Ureter (tissue), 1 donor: ENCODE measurements at regions not wholly inside any gene's neighbourhood (a gene's known extent, or its start where the extent isn't known, plus 50 kb on each side); places are given as distances from the start of the nearest gene placed in this dataset.
"Not testable (repeated sequence)": the region's sequence is repeated elsewhere in the genome, so short reads cannot be mapped to it uniquely, and the experiment has no call there.

Source experiments
- DNase-seq: peaks from one replicate; pipeline ENCODE4 v3.0.0-alpha.2; 2020; ENCODE audit warnings: low spot score
- donor health status: DM: yes; HTN: yes; CAD: no.

- DNase-seq = no peak
Measured at GRCh38 chr6:140343128-140343527, 968.7 kb upstream of the CITED2 start.

GRCh38 chr6:140341272-140341671, 966.8 kb upstream of the CITED2 start:
- DNase-seq = no peak

GRCh38 chr6:140340795-140341194, 966.3 kb upstream of the CITED2 start:
- no peak for DNase-seq

GRCh38 chr6:140339084-140339483, 964.6 kb upstream of the CITED2 start:
- not testable (repeated sequence) for DNase-seq

GRCh38 chr6:140321891-140322290, 947.4 kb upstream of the CITED2 start:
- no peak for DNase-seq

GRCh38 chr6:140320081-140321080, 945.9 kb upstream of the CITED2 start:
- no peak for DNase-seq

GRCh38 chr6:140319209-140319608, 944.8 kb upstream of the CITED2 start:
- DNase-seq = no peak

GRCh38 chr6:140318408-140318807, 944.0 kb upstream of the CITED2 start:
- DNase-seq = no peak

- DNase-seq = no peak
Measured at GRCh38 chr6:140317950-140318349, 943.5 kb upstream of the CITED2 start.

GRCh38 chr6:140316966-140317365, 942.5 kb upstream of the CITED2 start:
- DNase-seq = no peak

GRCh38 chr6:140314682-140315081, 940.2 kb upstream of the CITED2 start:
- DNase-seq = no peak

GRCh38 chr6:140311146-140311545, 936.7 kb upstream of the CITED2 start:
- no peak for DNase-seq

GRCh38 chr6:140303218-140303949, 928.9 kb upstream of the CITED2 start:
- no peak for DNase-seq

GRCh38 chr6:140300331-140300730, 925.9 kb upstream of the CITED2 start:
- DNase-seq = no peak

GRCh38 chr6:140289186-140289585, 914.7 kb upstream of the CITED2 start:
- DNase-seq = no peak

GRCh38 chr6:140285998-140286690, 911.7 kb upstream of the CITED2 start:
- DNase-seq = no peak

GRCh38 chr6:140285471-140285870, 911.0 kb upstream of the CITED2 start:
- DNase-seq = no peak

- DNase-seq = no peak
Measured at GRCh38 chr6:140284871-140285270, 910.4 kb upstream of the CITED2 start.

- DNase-seq = no peak
Measured at GRCh38 chr6:140283197-140283596, 908.7 kb upstream of the CITED2 start.

- no peak for DNase-seq
Measured at GRCh38 chr6:140281767-140282166, 907.3 kb upstream of the CITED2 start.

- no peak for DNase-seq
Measured at GRCh38 chr6:140281236-140281635, 906.8 kb upstream of the CITED2 start.

- no peak for DNase-seq
Measured at GRCh38 chr6:140276719-140277118, 902.3 kb upstream of the CITED2 start.
